ENCODE measurements at regions not wholly inside any gene's neighbourhood (a gene's known extent, or its start where the extent isn't known, plus 50 kb on each side); places are given as distances from the start of the nearest gene placed in this dataset.

- intact Hi-C loops (cut with DNase I), result no loop called here
- WGBS, 2 donors, result 71 to 98% methylated on average over 7 of the region's 7 CpGs
- Histone ChIP-seq H3K27me3 (no peaks in the 10 kb centered on the region), H3K4me1 (no peaks in the 10 kb centered on the region), H3K4me3 (replicated peaks in 1 of 3) (no peak overlapping the region), H3K9me3 (no peaks in the 10 kb centered on the region), H3K36me3 (no peaks in the 10 kb centered on the region), H3K27ac (no peak overlapping the region)
- TF ChIP-seq POLR2A (IDR thresholded peaks at IDR 0.05) (no peak), CTCF (IDR thresholded peaks at IDR 0.05) (no peak)
- DNase-seq, result no peak
These were observed 210.5 kb upstream of the RNF32 start for GRCh38 chr7:156430109-156430508.

GRCh38 chr7:156429514-156429913 lies 211.1 kb upstream of the RNF32 start:
- intact Hi-C loops (cut with DNase I), result no loop called here
- no peaks in the 10 kb centered on the region for H3K36me3 ChIP-seq
- H3K9me3 ChIP-seq, result no peaks in the 10 kb centered on the region
- H3K27ac ChIP-seq, result no peak overlapping the region
- H3K4me3 ChIP-seq (replicated peaks in 1 of 3), result no peak overlapping the region
- H3K4me1 ChIP-seq, result no peaks in the 10 kb centered on the region
- 93 to 94% methylated on average over 5 of the region's 5 CpGs for WGBS, 2 donors
- no peak for DNase-seq
- TF ChIP-seq POLR2A (IDR thresholded peaks at IDR 0.05), result no peak
- no peak for TF ChIP-seq CTCF (IDR thresholded peaks at IDR 0.05)
- no peaks in the 10 kb centered on the region for H3K27me3 ChIP-seq

- TF ChIP-seq CTCF (IDR thresholded peaks at IDR 0.05), result no peak
- TF ChIP-seq POLR2A (IDR thresholded peaks at IDR 0.05), result no peak
- H3K27ac ChIP-seq, result no peak overlapping the region
- no peaks in the 10 kb centered on the region for H3K4me1 ChIP-seq
- no peak overlapping the region for H3K4me3 ChIP-seq (replicated peaks in 1 of 3)
- DNase-seq, result no peak
- no peaks in the 10 kb centered on the region for H3K36me3 ChIP-seq
- no peaks in the 10 kb centered on the region for H3K27me3 ChIP-seq
- intact Hi-C loops (cut with DNase I), result no loop called here
- H3K9me3 ChIP-seq, result no peaks in the 10 kb centered on the region
These were observed 216.7 kb upstream of the RNF32 start for GRCh38 chr7:156423876-156424275.

GRCh38 chr7:156420496-156420895 lies 220.1 kb upstream of the RNF32 start:
- H3K9me3 ChIP-seq, result no peaks in the 10 kb centered on the region
- TF ChIP-seq CTCF (IDR thresholded peaks at IDR 0.05), result no peak
- no peak for TF ChIP-seq POLR2A (IDR thresholded peaks at IDR 0.05)
- 87 to 95% methylated on average over 1 of the region's 1 CpG for WGBS, 2 donors
- H3K27me3 ChIP-seq, result no peaks in the 10 kb centered on the region
- intact Hi-C loops (cut with DNase I), result no loop called here
- H3K27ac ChIP-seq, result no peak overlapping the region
- no peaks in the 10 kb centered on the region for H3K36me3 ChIP-seq
- no peak for DNase-seq
- H3K4me1 ChIP-seq, result no peaks in the 10 kb centered on the region
- no peak overlapping the region for H3K4me3 ChIP-seq (replicated peaks in 1 of 3)

GRCh38 chr7:156419782-156420181 lies 220.8 kb upstream of the RNF32 start:
- no peak overlapping the region for H3K27ac ChIP-seq
- DNase-seq, result no peak
- no peak overlapping the region for H3K4me3 ChIP-seq (replicated peaks in 1 of 3)
- no peak for TF ChIP-seq CTCF (IDR thresholded peaks at IDR 0.05)
- no peak for TF ChIP-seq POLR2A (IDR thresholded peaks at IDR 0.05)
- no peaks in the 10 kb centered on the region for H3K4me1 ChIP-seq
- H3K36me3 ChIP-seq, result no peaks in the 10 kb centered on the region
- no peaks in the 10 kb centered on the region for H3K27me3 ChIP-seq
- intact Hi-C loops (cut with DNase I), result no loop called here
- WGBS, 2 donors, result 73 to 89% methylated on average over 3 of the region's 3 CpGs
- no peaks in the 10 kb centered on the region for H3K9me3 ChIP-seq

All from thyroid gland (tissue), 4 donors.